Astrocyte (in vitro differentiated cells and primary cell): ENCODE measurements at regions not wholly inside any gene's neighbourhood (a gene's known extent, or its start where the extent isn't known, plus 50 kb on each side); places are given as distances from the start of the nearest gene placed in this dataset.

Experiments
- CTCF ChIP-seq: IDR thresholded peaks from 2 replicates; pipeline ENCODE4 v1.5.1; 2011; ENCODE audit warnings: low read depth, mild to moderate bottlenecking, inconsistent platforms, low read length, moderate library complexity; ENCODE audit not compliant: insufficient read depth
- EZH2 ChIP-seq: IDR thresholded peaks from 2 replicates; pipeline ENCODE4 v1.6.1; 2012; ENCODE audit warnings: mild to moderate bottlenecking, low read length, inconsistent platforms; ENCODE audit not compliant: insufficient read depth

- TF ChIP-seq EZH2, result no peak
- no peak for TF ChIP-seq CTCF
Observed at GRCh38 chr17:33527290-33527689, 234.2 kb upstream of the ASIC2 start.
